ENCODE measurements at regions not wholly inside any gene's neighbourhood (a gene's known extent, or its start where the extent isn't known, plus 50 kb on each side); places are given as distances from the start of the nearest gene placed in this dataset.
"Not testable (repeated sequence)": the region's sequence is repeated elsewhere in the genome, so short reads cannot be mapped to it uniquely, and the experiment has no call there.

GRCh38 chr10:35993591-35994515, 351.8 kb upstream of the FZD8 start:
- Histone ChIP-seq H3K27me3 (no peaks in the 10 kb centered on the region), H3K27ac (no peak overlapping the region), H3K9me3 (no peaks in the 10 kb centered on the region), H3K4me1 (no peaks in the 10 kb centered on the region), H3K36me3 (no peaks in the 10 kb centered on the region), H3K4me3 (no peak overlapping the region)
- DNase-seq: peak in 1 of 4 donors; percentile 13
- intact Hi-C loops (cut with DNase I): no loop called here
- no peak for ATAC-seq
- TF ChIP-seq, protein P1, sequence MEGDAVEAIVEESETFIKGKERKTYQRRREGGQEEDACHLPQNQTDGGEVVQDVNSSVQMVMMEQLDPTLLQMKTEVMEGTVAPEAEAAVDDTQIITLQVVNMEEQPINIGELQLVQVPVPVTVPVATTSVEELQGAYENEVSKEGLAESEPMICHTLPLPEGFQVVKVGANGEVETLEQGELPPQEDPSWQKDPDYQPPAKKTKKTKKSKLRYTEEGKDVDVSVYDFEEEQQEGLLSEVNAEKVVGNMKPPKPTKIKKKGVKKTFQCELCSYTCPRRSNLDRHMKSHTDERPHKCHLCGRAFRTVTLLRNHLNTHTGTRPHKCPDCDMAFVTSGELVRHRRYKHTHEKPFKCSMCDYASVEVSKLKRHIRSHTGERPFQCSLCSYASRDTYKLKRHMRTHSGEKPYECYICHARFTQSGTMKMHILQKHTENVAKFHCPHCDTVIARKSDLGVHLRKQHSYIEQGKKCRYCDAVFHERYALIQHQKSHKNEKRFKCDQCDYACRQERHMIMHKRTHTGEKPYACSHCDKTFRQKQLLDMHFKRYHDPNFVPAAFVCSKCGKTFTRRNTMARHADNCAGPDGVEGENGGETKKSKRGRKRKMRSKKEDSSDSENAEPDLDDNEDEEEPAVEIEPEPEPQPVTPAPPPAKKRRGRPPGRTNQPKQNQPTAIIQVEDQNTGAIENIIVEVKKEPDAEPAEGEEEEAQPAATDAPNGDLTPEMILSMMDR (IDR thresholded peaks at IDR 0.05): no peak

GRCh38 chr10:35992107-35992506, 350.0 kb upstream of the FZD8 start:
- H3K27me3 ChIP-seq: no peaks in the 10 kb centered on the region
- TF ChIP-seq, protein P1 (IDR thresholded peaks at IDR 0.05): no peak
- H3K4me1 ChIP-seq: no peaks in the 10 kb centered on the region
- H3K36me3 ChIP-seq: no peaks in the 10 kb centered on the region
- no peak for ATAC-seq
- intact Hi-C loops (cut with DNase I): no loop called here
- no peak for DNase-seq
- no peak overlapping the region for H3K27ac ChIP-seq
- H3K9me3 ChIP-seq: no peaks in the 10 kb centered on the region
- H3K4me3 ChIP-seq: no peak overlapping the region

GRCh38 chr10:35986756-35987502, 344.8 kb upstream of the FZD8 start:
- intact Hi-C loops (cut with DNase I): no loop called here
- TF ChIP-seq, protein P1 (IDR thresholded peaks at IDR 0.05): no peak
- no peak for ATAC-seq
- H3K4me3 ChIP-seq: no peak overlapping the region
- no peak overlapping the region for H3K27ac ChIP-seq
- H3K36me3 ChIP-seq: no peaks in the 10 kb centered on the region
- no peaks in the 10 kb centered on the region for H3K27me3 ChIP-seq
- H3K9me3 ChIP-seq: no peaks in the 10 kb centered on the region
- DNase-seq: no peak
- no peaks in the 10 kb centered on the region for H3K4me1 ChIP-seq

- no peak for ATAC-seq
- TF ChIP-seq, protein P1 (IDR thresholded peaks at IDR 0.05): no peak
- intact Hi-C loops (cut with DNase I): no loop called here
- H3K27ac ChIP-seq: no peak overlapping the region
- no peaks in the 10 kb centered on the region for H3K36me3 ChIP-seq
- no peaks in the 10 kb centered on the region for H3K4me1 ChIP-seq
- no peak for DNase-seq
- no peaks in the 10 kb centered on the region for H3K9me3 ChIP-seq
- H3K4me3 ChIP-seq: no peak overlapping the region
- H3K27me3 ChIP-seq: no peaks in the 10 kb centered on the region
These were observed 337.0 kb upstream of the FZD8 start for GRCh38 chr10:35979116-35979515.

- H3K27ac ChIP-seq; H3K4me3 ChIP-seq; ATAC-seq; DNase-seq; H3K36me3 ChIP-seq; H3K9me3 ChIP-seq; intact Hi-C loops (cut with DNase I); H3K27me3 ChIP-seq; H3K4me1 ChIP-seq: not testable (repeated sequence)
These were observed 332.0 kb upstream of the FZD8 start for GRCh38 chr10:35973912-35974591.

All from left lung (tissue), 4 donors.